Breast epithelium (tissue), 4 donors: ENCODE measurements at regions not wholly inside any gene's neighbourhood (a gene's known extent, or its start where the extent isn't known, plus 50 kb on each side); places are given as distances from the start of the nearest gene placed in this dataset.

Experiments
- DNase-seq, 2 donors: peaks; one replicate each; pipeline ENCODE4 v3.0.0-alpha.2; 2019; ENCODE audit warnings: low spot score in 2 of 2
- H3K27ac ChIP-seq, 2 donors: fragments of 200-600 bp; sonication (generic) in 1 of 2; one replicate each; pipeline ENCODE4 v1.5.1; 2016 to 2019; ENCODE audit warnings: mild to moderate bottlenecking in 1 of 2
- H3K27me3 ChIP-seq, 2 donors: fragments of 200-600 bp; sonication (generic) in 1 of 2; one replicate each; pipeline versions ENCODE4 v1.5.1 to v1.6.0; 2017 to 2019; ENCODE audit warnings: control low read depth in 1 of 2, mild to moderate bottlenecking in 1 of 2
- H3K36me3 ChIP-seq: fragments of 200-600 bp; one replicate; pipeline ENCODE4 v1.5.1; 2019
- H3K4me1 ChIP-seq, 2 donors: fragments of 200-600 bp; sonication (generic); one replicate each; pipeline ENCODE4 v1.5.1; 2016 to 2019; ENCODE audit warnings: control low read depth in 1 of 2
- H3K4me3 ChIP-seq, 3 donors: fragments of 200-600 bp; sonication (generic); 1 replicate in 2 of 3; 2 replicates in 1 of 3; pipeline ENCODE4 v1.5.1; 2016 to 2019; ENCODE audit warnings: mild to moderate bottlenecking in 3 of 3, moderate library complexity in 2 of 3
- H3K9me3 ChIP-seq, 2 donors: fragments of 200-600 bp; sonication (generic) in 1 of 2; one replicate each; pipeline ENCODE4 v1.5.1; 2016 to 2019; ENCODE audit warnings: control low read depth in 1 of 2
- POLR2A ChIP-seq: fragments of 450-650 bp; IDR thresholded peaks from one replicate; pipeline ENCODE4 v1.6.1; 2016; ENCODE audit warnings: antibody characterized with exemption, mild to moderate bottlenecking, moderate library complexity
- POLR2AphosphoS5 ChIP-seq, 3 donors: sonication (generic); formaldehyde crosslinking; IDR thresholded peaks; one replicate each; pipeline ENCODE4 v1.6.1; 2017; ENCODE audit warnings: antibody characterized with exemption in 3 of 3
- intact Hi-C: fragments of 100-400 bp; cut with DNase I; formaldehyde crosslinking; loops from one replicate; pipeline ENCODE4 v1.15.1; 2023; ENCODE audit warnings: low total_unique reads
- TF ChIP-seq, protein P1 (sequence below), 3 donors: fragments of 450-650 bp; IDR thresholded peaks; one replicate each; pipeline ENCODE4 v1.5.1; 2016 to 2017; ENCODE audit warnings: antibody characterized with exemption in 3 of 3, mild to moderate bottlenecking in 3 of 3, moderate library complexity in 3 of 3

DNA sequence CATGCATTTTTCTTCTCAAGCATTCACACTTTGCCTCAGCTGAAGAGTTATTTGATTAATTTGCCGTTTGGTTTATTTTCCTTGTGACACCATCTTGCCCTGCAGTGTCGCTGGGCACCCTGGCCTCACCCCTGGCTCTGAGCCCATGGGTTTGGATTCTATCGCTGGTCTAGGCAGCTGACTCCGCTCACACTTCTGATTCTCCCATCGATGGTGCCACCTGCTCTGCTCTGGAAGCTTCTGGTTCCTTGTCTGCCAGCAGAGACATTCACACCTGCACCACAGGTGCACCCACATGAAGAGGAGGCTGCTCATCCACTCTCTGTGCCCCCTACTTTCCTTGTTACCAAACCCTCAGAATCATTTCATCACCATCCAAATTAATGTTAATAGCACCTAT, 291.6 kb upstream of the CDH4 start:
- H3K9me3 ChIP-seq = no peaks in the 10 kb centered on the region
- no peak for TF ChIP-seq POLR2AphosphoS5 (IDR thresholded peaks at IDR 0.05)
- TF ChIP-seq POLR2A = no peak
- TF ChIP-seq, protein P1, sequence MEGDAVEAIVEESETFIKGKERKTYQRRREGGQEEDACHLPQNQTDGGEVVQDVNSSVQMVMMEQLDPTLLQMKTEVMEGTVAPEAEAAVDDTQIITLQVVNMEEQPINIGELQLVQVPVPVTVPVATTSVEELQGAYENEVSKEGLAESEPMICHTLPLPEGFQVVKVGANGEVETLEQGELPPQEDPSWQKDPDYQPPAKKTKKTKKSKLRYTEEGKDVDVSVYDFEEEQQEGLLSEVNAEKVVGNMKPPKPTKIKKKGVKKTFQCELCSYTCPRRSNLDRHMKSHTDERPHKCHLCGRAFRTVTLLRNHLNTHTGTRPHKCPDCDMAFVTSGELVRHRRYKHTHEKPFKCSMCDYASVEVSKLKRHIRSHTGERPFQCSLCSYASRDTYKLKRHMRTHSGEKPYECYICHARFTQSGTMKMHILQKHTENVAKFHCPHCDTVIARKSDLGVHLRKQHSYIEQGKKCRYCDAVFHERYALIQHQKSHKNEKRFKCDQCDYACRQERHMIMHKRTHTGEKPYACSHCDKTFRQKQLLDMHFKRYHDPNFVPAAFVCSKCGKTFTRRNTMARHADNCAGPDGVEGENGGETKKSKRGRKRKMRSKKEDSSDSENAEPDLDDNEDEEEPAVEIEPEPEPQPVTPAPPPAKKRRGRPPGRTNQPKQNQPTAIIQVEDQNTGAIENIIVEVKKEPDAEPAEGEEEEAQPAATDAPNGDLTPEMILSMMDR (IDR thresholded peaks at IDR 0.05) = no peak
- DNase-seq = no peak

GRCh38 chr20:60961551-60961950, 290.5 kb upstream of the CDH4 start:
- Histone ChIP-seq H3K27ac (no peak overlapping the region), H3K27me3 (no peaks in the 10 kb centered on the region), H3K4me3 (no peak overlapping the region), H3K4me1 (no peaks in the 10 kb centered on the region), H3K36me3 (no peaks in the 10 kb centered on the region), H3K9me3 (no peaks in the 10 kb centered on the region)
- DNase-seq = no peak
- no peak for TF ChIP-seq POLR2AphosphoS5 (IDR thresholded peaks at IDR 0.05)
- TF ChIP-seq, protein P1 (IDR thresholded peaks at IDR 0.05) = no peak
- no peak for TF ChIP-seq POLR2A
- intact Hi-C loops = no loop called here

More for the DNA sequence above, 291.6 kb upstream of the CDH4 start:
- Histone ChIP-seq H3K27ac (no peak overlapping the region), H3K4me3 (no peak overlapping the region), H3K4me1 (no peaks in the 10 kb centered on the region), H3K36me3 (no peaks in the 10 kb centered on the region), H3K27me3 (no peaks in the 10 kb centered on the region)
- intact Hi-C loops = no loop called here

GRCh38 chr20:60962367-60963045, 289.6 kb upstream of the CDH4 start:
- no peaks in the 10 kb centered on the region for H3K9me3 ChIP-seq
- H3K36me3 ChIP-seq = no peaks in the 10 kb centered on the region
- TF ChIP-seq POLR2A (no peak), POLR2AphosphoS5 (IDR thresholded peaks at IDR 0.05) (no peak)
- TF ChIP-seq, protein P1 (IDR thresholded peaks at IDR 0.05) = no peak
- peaks cover 0 to 4% of the 10 kb centered on the region in 2 donors for H3K27me3 ChIP-seq
- H3K27ac ChIP-seq = no peak overlapping the region
- DNase-seq = no peak
- H3K4me3 ChIP-seq = no peak overlapping the region
- H3K4me1 ChIP-seq = no peaks in the 10 kb centered on the region
- intact Hi-C loops = no loop called here

- no peaks in the 10 kb centered on the region for H3K9me3 ChIP-seq
- intact Hi-C loops = no loop called here
- no peaks in the 10 kb centered on the region for H3K4me1 ChIP-seq
- no peak for DNase-seq
- no peaks in the 10 kb centered on the region for H3K36me3 ChIP-seq
- H3K27ac ChIP-seq = no peak overlapping the region
- H3K27me3 ChIP-seq = peaks cover 0 to 6% of the 10 kb centered on the region in 2 donors
- H3K4me3 ChIP-seq = no peak overlapping the region
- TF ChIP-seq, protein P1 (IDR thresholded peaks at IDR 0.05) = no peak
- no peak for TF ChIP-seq POLR2AphosphoS5 (IDR thresholded peaks at IDR 0.05)
- no peak for TF ChIP-seq POLR2A
These were observed 288.9 kb upstream of the CDH4 start for GRCh38 chr20:60963146-60963545.

DNA sequence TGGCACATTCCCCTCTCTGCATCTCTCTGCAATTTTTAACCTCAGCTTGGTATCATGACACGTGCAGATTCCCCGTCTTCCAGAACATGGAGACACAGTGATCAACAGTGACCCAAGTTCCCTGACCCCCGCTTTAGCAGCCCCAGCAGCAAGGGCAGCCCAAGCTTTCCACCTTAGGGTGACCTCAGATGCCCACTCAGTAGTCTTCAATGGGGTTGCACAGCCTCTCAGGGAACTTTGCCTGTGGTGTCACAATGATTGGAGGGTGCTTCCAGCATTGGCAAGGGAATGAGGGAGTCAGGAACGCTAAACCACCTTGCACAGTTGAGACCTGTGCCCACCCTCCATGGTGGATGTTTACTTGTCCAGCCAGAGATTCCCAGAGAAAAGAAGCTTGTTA, 287.1 kb upstream of the CDH4 start:
- TF ChIP-seq, protein P1 (IDR thresholded peaks at IDR 0.05) = no peak
- TF ChIP-seq POLR2A (no peak), POLR2AphosphoS5 (IDR thresholded peaks at IDR 0.05) (no peak)
- Histone ChIP-seq H3K27ac (no peak overlapping the region), H3K4me3 (no peak overlapping the region), H3K4me1 (no peaks in the 10 kb centered on the region), H3K36me3 (no peaks in the 10 kb centered on the region), H3K27me3 (peaks cover 0 to 11% of the 10 kb centered on the region in 2 donors), H3K9me3 (no peaks in the 10 kb centered on the region)
- intact Hi-C loops = no loop called here
- no peak for DNase-seq
